ENCODE measurements at regions not wholly inside any gene's neighbourhood (a gene's known extent, or its start where the extent isn't known, plus 50 kb on each side); places are given as distances from the start of the nearest gene placed in this dataset.
"Not testable (repeated sequence)": the region's sequence is repeated elsewhere in the genome, so short reads cannot be mapped to it uniquely, and the experiment has no call there.

- H3K9me3 ChIP-seq; intact Hi-C loops (cut with DNase I); DNase-seq (ENCODE audit: extremely low spot score in 2 of 2); H3K4me1 ChIP-seq; H3K36me3 ChIP-seq; H3K27me3 ChIP-seq; H3K4me3 ChIP-seq; H3K27ac ChIP-seq: not testable (repeated sequence)
Measured at GRCh38 chr1:2851918-2852317, 50.4 kb upstream of the TTC34 start.

- H3K4me1 ChIP-seq, result no peaks in the 10 kb centered on the region
- DNase-seq (ENCODE audit: extremely low spot score in 2 of 2), result no peak
- TF ChIP-seq CTCF (IDR thresholded peaks at IDR 0.05), result no peak
- TF ChIP-seq POLR2AphosphoS5 (IDR thresholded peaks at IDR 0.05; ENCODE audit: insufficient read depth in 1 of 2, low read depth in 1 of 2), result no peak
- TF ChIP-seq POLR2A (IDR thresholded peaks at IDR 0.05), result no peak
- intact Hi-C loops (cut with DNase I), result no loop called here
- H3K4me3 ChIP-seq, result no peak overlapping the region
- H3K27ac ChIP-seq, result no peak overlapping the region
- no peaks in the 10 kb centered on the region for H3K36me3 ChIP-seq
- no peaks in the 10 kb centered on the region for H3K9me3 ChIP-seq
- peaks cover 5% of the 10 kb centered on the region for H3K27me3 ChIP-seq
Measured at GRCh38 chr1:2853711-2854110, 52.2 kb upstream of the TTC34 start.

GRCh38 chr1:2854151-2854550 is 52.7 kb upstream of the TTC34 start:
- Histone ChIP-seq H3K27me3 (peaks cover 5% of the 10 kb centered on the region), H3K36me3 (no peaks in the 10 kb centered on the region), H3K27ac (no peak overlapping the region), H3K4me1 (no peaks in the 10 kb centered on the region), H3K4me3 (no peak overlapping the region), H3K9me3 (no peaks in the 10 kb centered on the region)
- intact Hi-C loops (cut with DNase I), result no loop called here
- DNase-seq (ENCODE audit: extremely low spot score in 2 of 2), result no peak
- no peak for TF ChIP-seq POLR2A (IDR thresholded peaks at IDR 0.05)
- TF ChIP-seq POLR2AphosphoS5 (IDR thresholded peaks at IDR 0.05; ENCODE audit: insufficient read depth in 1 of 2, low read depth in 1 of 2), result no peak
- no peak for TF ChIP-seq CTCF (IDR thresholded peaks at IDR 0.05)

GRCh38 chr1:2854611-2855010 is 53.1 kb upstream of the TTC34 start:
- no peak for DNase-seq (ENCODE audit: extremely low spot score in 2 of 2)
- Histone ChIP-seq H3K36me3 (no peaks in the 10 kb centered on the region), H3K4me3 (no peak overlapping the region), H3K27me3 (peaks cover 5% of the 10 kb centered on the region), H3K9me3 (no peaks in the 10 kb centered on the region), H3K27ac (no peak overlapping the region), H3K4me1 (no peaks in the 10 kb centered on the region)
- intact Hi-C loops (cut with DNase I), result no loop called here
- TF ChIP-seq CTCF (IDR thresholded peaks at IDR 0.05) (no peak), POLR2A (IDR thresholded peaks at IDR 0.05) (no peak), POLR2AphosphoS5 (IDR thresholded peaks at IDR 0.05; ENCODE audit: insufficient read depth in 1 of 2, low read depth in 1 of 2) (no peak)

GRCh38 chr1:2855206-2856065 is 53.9 kb upstream of the TTC34 start:
- Histone ChIP-seq H3K27me3 (peaks cover 5% of the 10 kb centered on the region), H3K9me3 (no peaks in the 10 kb centered on the region), H3K27ac (no peak overlapping the region), H3K4me1 (no peaks in the 10 kb centered on the region), H3K36me3 (no peaks in the 10 kb centered on the region), H3K4me3 (no peak overlapping the region)
- intact Hi-C loops (cut with DNase I), result no loop called here
- TF ChIP-seq POLR2AphosphoS5 (IDR thresholded peaks at IDR 0.05; ENCODE audit: insufficient read depth in 1 of 2, low read depth in 1 of 2), result no peak
- no peak for TF ChIP-seq POLR2A (IDR thresholded peaks at IDR 0.05)
- TF ChIP-seq CTCF (IDR thresholded peaks at IDR 0.05), result no peak
- no peak for DNase-seq (ENCODE audit: extremely low spot score in 2 of 2)
